GM18909 (cell line): ENCODE measurements at regions not wholly inside any gene's neighbourhood (a gene's known extent, or its start where the extent isn't known, plus 50 kb on each side); places are given as distances from the start of the nearest gene placed in this dataset.
"Not testable (repeated sequence)": the region's sequence is repeated elsewhere in the genome, so short reads cannot be mapped to it uniquely, and the experiment has no call there.

Source experiments
- ATAC-seq: cut with Tn5 transposase; IDR thresholded peaks from one replicate; pipeline ENCODE4 v1.9.1; 2021; ENCODE audit warnings: mild to moderate bottlenecking; ENCODE audit not compliant: unreplicated experiment, poor library complexity

GRCh38 chr16:65334081-65334480 lies 212.2 kb upstream of the CDH11 start:
- ATAC-seq, result no peak

- no peak for ATAC-seq
These were observed 211.4 kb upstream of the CDH11 start for GRCh38 chr16:65333283-65333682.

- ATAC-seq, result no peak
These were observed 205.5 kb upstream of the CDH11 start for GRCh38 chr16:65327346-65327745.

- no peak for ATAC-seq
These were observed 201.9 kb upstream of the CDH11 start for GRCh38 chr16:65323655-65324237.

GRCh38 chr16:65319621-65320231 lies 197.9 kb upstream of the CDH11 start:
- ATAC-seq, result no peak

GRCh38 chr16:65318590-65319257 lies 196.9 kb upstream of the CDH11 start:
- no peak for ATAC-seq

- no peak for ATAC-seq
These were observed 196.3 kb upstream of the CDH11 start for GRCh38 chr16:65318138-65318537.

GRCh38 chr16:65316808-65317207 lies 194.9 kb upstream of the CDH11 start:
- ATAC-seq, result no peak

GRCh38 chr16:65315081-65315780 lies 193.4 kb upstream of the CDH11 start:
- no peak for ATAC-seq

- no peak for ATAC-seq
These were observed 192.8 kb upstream of the CDH11 start for GRCh38 chr16:65314627-65315008.

GRCh38 chr16:65313936-65314626 lies 192.2 kb upstream of the CDH11 start:
- no peak for ATAC-seq

- ATAC-seq, result no peak
These were observed 190.9 kb upstream of the CDH11 start for GRCh38 chr16:65312795-65313194.

- no peak for ATAC-seq
These were observed 190.2 kb upstream of the CDH11 start for GRCh38 chr16:65312071-65312470.

GRCh38 chr16:65310491-65310890 lies 188.6 kb upstream of the CDH11 start:
- not testable (repeated sequence) for ATAC-seq

GRCh38 chr16:65309354-65309753 lies 187.5 kb upstream of the CDH11 start:
- no peak for ATAC-seq

- ATAC-seq, result no peak
These were observed 186.6 kb upstream of the CDH11 start for GRCh38 chr16:65308506-65308905.

GRCh38 chr16:65307286-65307685 lies 185.4 kb upstream of the CDH11 start:
- ATAC-seq, result no peak

GRCh38 chr16:65306722-65307121 lies 184.9 kb upstream of the CDH11 start:
- ATAC-seq, result no peak

GRCh38 chr16:65306300-65306699 lies 184.4 kb upstream of the CDH11 start:
- ATAC-seq, result no peak

GRCh38 chr16:65305266-65305959 lies 183.6 kb upstream of the CDH11 start:
- no peak for ATAC-seq
